ENCODE measurements at regions not wholly inside any gene's neighbourhood (a gene's known extent, or its start where the extent isn't known, plus 50 kb on each side); places are given as distances from the start of the nearest gene placed in this dataset.

- TF ChIP-seq, protein P1, sequence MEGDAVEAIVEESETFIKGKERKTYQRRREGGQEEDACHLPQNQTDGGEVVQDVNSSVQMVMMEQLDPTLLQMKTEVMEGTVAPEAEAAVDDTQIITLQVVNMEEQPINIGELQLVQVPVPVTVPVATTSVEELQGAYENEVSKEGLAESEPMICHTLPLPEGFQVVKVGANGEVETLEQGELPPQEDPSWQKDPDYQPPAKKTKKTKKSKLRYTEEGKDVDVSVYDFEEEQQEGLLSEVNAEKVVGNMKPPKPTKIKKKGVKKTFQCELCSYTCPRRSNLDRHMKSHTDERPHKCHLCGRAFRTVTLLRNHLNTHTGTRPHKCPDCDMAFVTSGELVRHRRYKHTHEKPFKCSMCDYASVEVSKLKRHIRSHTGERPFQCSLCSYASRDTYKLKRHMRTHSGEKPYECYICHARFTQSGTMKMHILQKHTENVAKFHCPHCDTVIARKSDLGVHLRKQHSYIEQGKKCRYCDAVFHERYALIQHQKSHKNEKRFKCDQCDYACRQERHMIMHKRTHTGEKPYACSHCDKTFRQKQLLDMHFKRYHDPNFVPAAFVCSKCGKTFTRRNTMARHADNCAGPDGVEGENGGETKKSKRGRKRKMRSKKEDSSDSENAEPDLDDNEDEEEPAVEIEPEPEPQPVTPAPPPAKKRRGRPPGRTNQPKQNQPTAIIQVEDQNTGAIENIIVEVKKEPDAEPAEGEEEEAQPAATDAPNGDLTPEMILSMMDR (IDR thresholded peaks at IDR 0.05) = no peak
- TF ChIP-seq EZH2 (IDR thresholded peaks at IDR 0.05; ENCODE audit: borderline replicate concordance, insufficient read depth, low read depth, low read length, poor library complexity, severe bottlenecking) = no peak
These were observed 158.2 kb upstream of the ANKRD28 start for GRCh38 chr3:15955968-15956367.
